Fibroblast of the aortic adventitia (primary cell): ENCODE measurements at regions not wholly inside any gene's neighbourhood (a gene's known extent, or its start where the extent isn't known, plus 50 kb on each side); places are given as distances from the start of the nearest gene placed in this dataset.

Source experiments
- DNase-seq: peaks from one replicate; pipeline ENCODE4 v3.0.0-alpha.2; 2010; ENCODE audit warnings: low read depth
- H3K4me3 ChIP-seq: 2 replicates; pipeline ENCODE4 v1.5.1; 2011; ENCODE audit warnings: low read depth, mild to moderate bottlenecking, control low read depth, low read length, moderate library complexity
- CTCF ChIP-seq: IDR thresholded peaks from 2 replicates; pipeline ENCODE4 v1.5.1; 2011; ENCODE audit warnings: mild to moderate bottlenecking, low read length, control low read depth, inconsistent platforms; ENCODE audit not compliant: insufficient read depth

- TF ChIP-seq CTCF, result peak; percentile 35
- peak; percentile 6 for DNase-seq
- H3K4me3 ChIP-seq, result no peak overlapping the region
Measured at GRCh38 chr3:180855364-180855763, 57.1 kb upstream of the FXR1 start.

- no peak overlapping the region for H3K4me3 ChIP-seq
- TF ChIP-seq CTCF, result no peak
- no peak for DNase-seq
Measured at GRCh38 chr3:180855956-180856355, 56.5 kb upstream of the FXR1 start.

GRCh38 chr3:180860180-180860858 is 52.2 kb upstream of the FXR1 start:
- H3K4me3 ChIP-seq, result no peak overlapping the region
- no peak for TF ChIP-seq CTCF

More at GRCh38 chr3:180860180-180860858, 52.2 kb upstream of the FXR1 start:
- no peak for DNase-seq
